ENCODE measurements at regions not wholly inside any gene's neighbourhood (a gene's known extent, or its start where the extent isn't known, plus 50 kb on each side); places are given as distances from the start of the nearest gene placed in this dataset.

- DNase-seq: no peak
These were observed 140.5 kb upstream of the GYPC start for GRCh38 chr2:126515471-126515870.

- DNase-seq: no peak
These were observed 137.8 kb upstream of the GYPC start for GRCh38 chr2:126518196-126518595.

GRCh38 chr2:126527836-126528490 lies 128.0 kb upstream of the GYPC start:
- DNase-seq: no peak

GRCh38 chr2:126531029-126531428 lies 124.9 kb upstream of the GYPC start:
- no peak for DNase-seq

GRCh38 chr2:126534478-126534877 lies 121.5 kb upstream of the GYPC start:
- no peak for DNase-seq

- DNase-seq: no peak
These were observed 120.5 kb upstream of the GYPC start for GRCh38 chr2:126535408-126535807.

- no peak for DNase-seq
These were observed 119.3 kb upstream of the GYPC start for GRCh38 chr2:126536605-126537200.

- no peak for DNase-seq
These were observed 116.9 kb upstream of the GYPC start for GRCh38 chr2:126539101-126539500.

- no peak for DNase-seq
These were observed 113.7 kb upstream of the GYPC start for GRCh38 chr2:126542247-126542646.

GRCh38 chr2:126543081-126543480 lies 112.9 kb upstream of the GYPC start:
- no peak for DNase-seq

- DNase-seq: no peak
These were observed 97.9 kb upstream of the GYPC start for GRCh38 chr2:126558029-126558428.

GRCh38 chr2:126568734-126569133 lies 87.2 kb upstream of the GYPC start:
- DNase-seq: no peak

- no peak for DNase-seq
These were observed 84.6 kb upstream of the GYPC start for GRCh38 chr2:126571403-126571802.

- no peak for DNase-seq
These were observed 80.3 kb upstream of the GYPC start for GRCh38 chr2:126575631-126576030.

GRCh38 chr2:126579868-126580267 lies 76.1 kb upstream of the GYPC start:
- DNase-seq: no peak

GRCh38 chr2:126586317-126586716 lies 69.6 kb upstream of the GYPC start:
- no peak for DNase-seq

GRCh38 chr2:126599062-126599461 lies 56.9 kb upstream of the GYPC start:
- no peak for DNase-seq

GRCh38 chr2:126600742-126601141 lies 55.2 kb upstream of the GYPC start:
- DNase-seq: no peak

- DNase-seq: no peak
These were observed 53.6 kb upstream of the GYPC start for GRCh38 chr2:126602334-126602733.

Data from NCI-H526 treated with DMSO at 0.1 percent for 48 hours (cell line).